ENCODE measurements at regions not wholly inside any gene's neighbourhood (a gene's known extent, or its start where the extent isn't known, plus 50 kb on each side); places are given as distances from the start of the nearest gene placed in this dataset.

DNA sequence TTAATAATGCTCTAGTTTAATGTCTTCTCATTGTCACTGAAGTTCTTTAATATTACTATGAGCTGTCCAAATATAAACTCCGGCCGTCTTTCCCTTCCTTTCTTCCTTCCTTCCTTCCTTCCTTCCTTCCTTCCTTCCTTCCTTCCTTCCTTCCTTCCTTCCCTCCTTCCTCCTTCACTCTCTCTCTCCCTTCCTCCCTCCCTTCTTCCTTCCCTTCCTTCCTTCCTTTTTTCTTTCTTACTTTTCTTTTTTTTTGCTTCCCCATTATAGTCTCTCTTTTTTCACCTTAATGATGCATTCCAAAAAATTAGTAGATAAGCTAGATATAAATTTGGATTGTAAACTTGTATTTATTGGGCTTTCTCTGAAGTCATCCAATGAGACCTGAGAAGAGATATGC is 431.0 kb upstream of the ADGRL4 start:
- DNase-seq: no peak

DNA sequence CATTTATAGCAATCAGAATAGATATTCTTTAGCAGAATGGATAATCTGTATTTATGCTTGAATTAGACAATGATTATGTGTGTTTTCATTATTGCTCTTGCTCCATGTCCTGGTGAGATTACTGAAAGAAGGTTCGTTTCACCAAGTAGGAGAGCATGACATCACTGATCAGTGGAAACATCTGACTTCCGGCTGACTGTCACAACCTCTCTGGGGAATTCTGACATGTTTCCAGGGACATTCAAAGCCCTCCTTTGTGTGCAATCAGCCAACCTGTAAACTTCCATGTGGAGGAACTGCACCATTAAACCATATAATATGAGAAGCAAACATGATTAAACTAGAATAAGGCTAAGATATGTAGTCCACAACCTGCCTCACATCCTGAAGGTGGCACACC is 424.8 kb upstream of the ADGRL4 start:
- no peak for DNase-seq

DNA sequence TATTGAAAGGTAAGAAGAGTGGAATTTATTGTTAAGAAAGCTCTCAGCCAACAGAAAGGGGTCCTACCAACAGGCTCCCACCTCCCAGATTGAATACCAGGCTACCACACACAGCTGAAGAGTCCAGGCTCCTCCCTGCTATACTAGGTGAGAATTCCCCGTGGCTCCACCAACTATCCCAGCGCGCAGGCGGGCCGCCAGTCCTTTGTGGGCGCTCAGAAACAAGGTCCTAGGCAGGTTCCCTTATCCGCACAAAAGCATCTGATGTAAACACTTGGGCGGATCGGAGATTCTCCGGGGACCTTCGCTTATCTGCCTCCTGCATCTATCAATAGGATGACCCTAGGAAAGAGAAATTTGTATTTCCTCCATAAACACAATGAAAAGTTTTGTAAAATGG is 423.9 kb upstream of the ADGRL4 start:
- DNase-seq: no peak

DNA sequence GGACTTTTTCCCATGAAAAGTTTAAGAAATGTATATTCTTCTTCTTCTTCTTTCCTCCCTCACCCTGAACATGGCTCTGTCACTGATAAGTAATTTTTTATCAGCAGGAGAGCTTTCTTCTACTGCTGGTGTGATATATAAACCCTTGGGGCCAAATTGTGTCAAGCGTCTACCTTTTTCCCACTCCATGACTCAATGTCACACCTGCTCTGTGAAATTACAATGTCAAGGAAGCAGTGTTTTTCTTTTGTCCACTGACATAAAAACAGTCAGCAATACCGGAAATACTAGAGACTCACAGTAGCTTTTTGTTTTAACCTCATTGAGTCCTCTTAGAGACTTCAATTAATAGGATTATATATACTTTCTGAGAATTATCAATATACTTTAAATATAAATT is 416.2 kb upstream of the ADGRL4 start:
- no peak for DNase-seq

DNA sequence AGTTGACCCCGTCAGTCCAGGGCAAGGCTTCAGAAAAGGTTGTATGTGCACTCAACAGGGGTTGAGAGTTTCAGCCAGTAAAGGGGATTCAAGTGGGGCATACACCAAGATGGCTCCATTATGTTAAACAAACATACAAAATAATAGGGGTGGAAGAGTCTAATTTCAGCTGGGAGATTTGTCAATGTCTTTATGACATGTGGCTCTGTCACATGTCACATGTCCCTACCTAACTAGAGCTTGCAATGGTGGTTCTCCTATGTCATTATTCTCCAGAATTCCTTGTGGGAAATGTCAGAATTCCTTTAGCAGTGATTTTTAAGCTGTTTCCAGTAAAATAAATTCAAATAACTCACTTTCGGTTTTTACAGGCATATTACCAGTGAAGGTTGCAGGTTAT is 392.0 kb upstream of the ADGRL4 start:
- no peak for DNase-seq

DNA sequence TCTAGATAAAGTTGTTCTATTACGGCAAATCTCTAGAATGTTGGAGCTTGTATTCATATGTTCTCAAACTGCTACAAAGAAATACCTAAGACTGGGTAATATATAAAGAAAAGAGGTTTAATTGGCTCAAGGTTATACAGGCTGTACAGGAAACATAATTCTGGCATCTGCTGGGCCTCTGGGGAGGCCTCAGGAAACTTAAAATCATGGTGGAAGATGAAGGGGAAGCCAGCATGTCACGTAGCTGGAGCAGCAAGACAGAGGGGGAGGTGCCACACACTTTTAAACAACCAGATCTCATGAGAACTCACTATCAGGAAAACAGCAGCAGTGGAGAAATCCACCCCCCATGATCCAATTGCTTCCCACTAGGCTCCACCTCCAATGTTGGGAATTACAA is 390.4 kb upstream of the ADGRL4 start:
- no peak for DNase-seq

DNA sequence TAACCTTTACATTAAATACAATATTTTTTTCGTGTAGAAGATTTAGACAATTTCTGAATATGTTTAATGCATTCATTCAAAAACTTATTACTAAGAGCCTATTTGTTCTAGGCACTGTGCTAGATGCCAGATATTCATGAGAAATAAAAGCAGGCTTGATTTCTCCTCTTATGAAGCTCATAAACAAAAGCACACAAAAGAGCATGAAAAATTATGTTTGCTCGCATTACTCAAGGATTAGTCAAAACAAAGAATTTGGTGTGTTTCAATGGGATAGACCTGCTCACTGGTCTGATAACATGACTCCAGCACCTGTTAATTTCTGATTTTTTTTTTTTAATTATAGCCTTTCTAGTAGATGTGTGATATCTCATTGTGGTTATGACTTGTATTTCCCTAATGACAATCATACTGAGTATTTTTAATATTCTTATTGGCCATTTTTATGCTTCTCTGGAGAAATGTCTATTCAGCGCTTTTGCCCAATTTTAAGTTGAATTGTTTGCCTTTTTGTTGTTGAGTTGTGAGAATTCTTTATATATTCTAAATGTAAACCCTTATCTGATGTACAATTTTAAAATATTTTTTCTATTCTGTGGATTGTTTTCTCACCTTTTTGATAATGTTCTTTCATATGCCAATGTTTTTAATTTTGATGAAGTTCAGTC is 382.3 kb upstream of the ADGRL4 start:
- DNase-seq: no peak

DNA sequence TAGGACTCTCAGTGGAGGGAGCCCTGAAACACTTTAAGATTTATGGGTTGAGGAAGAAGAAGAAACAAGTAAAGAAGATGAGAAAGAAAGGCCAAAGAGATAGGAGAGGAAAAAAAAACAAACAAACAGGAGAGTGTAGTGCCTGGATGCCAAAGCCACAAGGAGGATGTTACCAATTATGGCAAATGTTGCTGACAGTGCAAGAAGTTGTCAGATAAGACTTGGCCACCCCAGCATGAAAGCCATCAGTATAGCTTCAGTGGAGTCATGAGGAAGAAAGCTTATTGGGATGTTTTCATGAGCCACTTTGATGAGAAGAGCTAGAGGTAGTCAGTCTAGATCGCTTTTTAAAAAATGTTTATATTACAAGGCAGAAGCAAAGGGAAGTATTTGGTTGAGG is 380.2 kb upstream of the ADGRL4 start:
- DNase-seq: no peak

DNA sequence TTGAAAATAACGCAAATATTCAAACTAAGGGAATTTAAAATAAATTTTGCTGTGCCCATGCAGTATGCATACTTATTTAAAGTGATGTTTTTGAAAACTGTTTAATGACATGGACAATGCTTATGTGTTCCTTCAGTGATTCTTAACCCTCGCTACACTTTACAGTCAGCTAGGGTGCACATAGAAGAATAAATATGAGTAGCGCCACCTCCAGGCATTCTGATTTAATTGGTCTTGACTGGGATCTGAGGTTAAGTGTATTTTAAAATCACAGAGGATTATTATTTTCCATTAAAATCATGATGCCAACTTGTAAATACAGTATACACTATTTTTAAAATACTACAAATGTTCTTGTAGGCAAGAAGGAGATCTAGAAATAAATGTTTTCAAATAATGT is 373.5 kb upstream of the ADGRL4 start:
- no peak for DNase-seq

DNA sequence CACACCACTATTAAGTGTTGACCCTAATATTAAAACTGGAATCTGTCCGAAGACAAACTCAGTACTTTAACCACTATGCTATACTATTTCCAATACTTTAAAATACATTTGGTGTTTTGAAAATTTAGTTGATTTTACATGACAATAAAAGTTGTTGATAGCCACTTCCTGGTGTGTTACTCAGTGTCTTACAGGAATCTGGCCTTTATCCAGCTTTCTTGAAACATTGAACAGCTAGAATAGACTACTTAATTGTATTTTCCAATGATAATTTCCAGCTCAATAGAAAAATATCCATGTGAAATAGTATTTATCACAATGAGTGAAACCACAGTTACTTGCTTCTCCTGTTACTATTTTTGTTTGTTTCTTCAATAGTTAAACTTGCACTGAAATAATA is 369.6 kb upstream of the ADGRL4 start:
- DNase-seq: no peak

DNA sequence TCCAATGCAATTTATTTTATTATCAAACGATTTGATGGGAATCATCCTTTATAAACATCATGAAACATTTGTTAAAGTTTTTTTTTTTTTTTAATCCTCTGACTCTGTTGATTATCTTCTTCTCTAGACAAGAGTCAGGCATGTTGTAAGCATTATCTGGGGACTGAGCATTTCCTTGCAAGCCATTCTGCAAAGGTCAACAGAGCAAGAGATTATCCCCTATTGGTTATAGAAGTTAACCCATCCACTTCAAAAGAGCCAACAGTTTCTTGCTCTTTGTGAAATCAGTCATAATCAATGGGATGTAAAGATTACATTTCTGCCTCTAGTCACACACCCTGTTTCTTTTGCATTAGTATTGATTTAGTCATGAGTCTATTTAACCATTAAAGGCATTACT is 368.8 kb upstream of the ADGRL4 start:
- DNase-seq: no peak

DNA sequence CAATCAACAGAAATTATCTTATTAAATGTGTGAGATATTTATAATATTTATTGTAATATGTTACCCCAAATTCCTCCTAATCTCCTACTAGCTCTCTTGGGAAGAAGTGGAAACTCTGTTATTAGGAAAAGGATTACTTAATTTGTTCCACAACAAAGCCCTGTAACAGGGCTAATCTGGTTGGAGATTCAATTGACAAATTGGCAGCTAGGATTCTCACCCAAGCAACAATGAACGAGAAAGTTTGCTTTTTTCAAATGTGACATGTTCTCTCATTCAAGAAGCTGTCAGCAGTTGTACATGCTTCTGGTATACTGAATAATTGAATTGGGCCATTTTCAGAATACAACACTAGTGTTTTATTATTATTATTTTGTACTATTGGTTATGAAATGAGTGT is 367.9 kb upstream of the ADGRL4 start:
- DNase-seq: no peak

DNA sequence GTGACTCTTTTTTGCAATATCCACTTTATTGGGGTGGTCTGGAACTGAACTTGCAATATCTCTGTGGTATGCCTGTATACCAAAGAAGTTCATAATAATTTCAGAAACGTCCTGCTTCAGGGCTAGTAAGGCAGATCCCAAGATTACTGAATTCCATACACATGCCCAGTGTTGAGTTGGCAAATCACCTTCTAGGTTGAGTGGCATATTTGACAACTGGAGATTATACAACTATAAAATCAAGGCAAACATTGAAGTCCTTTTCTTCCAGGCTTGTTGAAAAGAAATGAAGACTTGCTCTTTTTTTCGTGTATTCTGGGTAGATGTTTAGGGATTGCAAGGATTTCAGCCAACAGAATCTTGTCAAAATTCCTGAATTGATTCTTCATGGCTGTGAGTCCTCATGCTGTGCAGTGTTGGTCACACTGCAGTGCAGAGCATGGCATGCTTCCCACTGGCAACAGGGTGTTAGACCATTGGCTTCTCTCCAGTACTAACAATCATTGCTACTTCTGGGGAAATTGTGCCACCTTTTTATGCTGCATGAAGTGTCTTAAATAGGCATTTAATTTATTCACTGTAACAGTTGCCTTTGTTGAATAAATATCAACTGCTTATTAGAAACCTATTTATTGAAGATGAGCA is 367.1 kb upstream of the ADGRL4 start:
- DNase-seq: no peak

DNA sequence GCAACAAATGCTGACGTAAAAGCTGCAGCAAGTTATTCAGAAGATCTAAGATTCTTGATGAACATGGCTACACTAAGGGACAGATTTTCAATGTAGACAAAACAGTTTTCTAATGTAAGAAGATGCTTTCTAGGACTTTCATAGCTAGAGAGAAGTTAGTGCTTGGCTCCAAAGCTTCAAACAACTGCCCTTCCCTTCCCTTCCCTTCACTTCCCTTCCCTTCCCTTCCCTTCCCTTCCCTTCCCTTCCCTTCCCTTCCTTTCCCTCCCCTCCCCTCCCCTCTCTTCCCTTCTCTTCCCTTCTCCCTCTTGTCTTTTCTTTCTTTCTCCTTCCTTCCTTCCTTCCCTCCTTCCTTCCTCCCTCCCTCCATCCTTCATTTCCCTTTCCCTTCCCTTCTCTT is 365.3 kb upstream of the ADGRL4 start:
- DNase-seq: no peak

DNA sequence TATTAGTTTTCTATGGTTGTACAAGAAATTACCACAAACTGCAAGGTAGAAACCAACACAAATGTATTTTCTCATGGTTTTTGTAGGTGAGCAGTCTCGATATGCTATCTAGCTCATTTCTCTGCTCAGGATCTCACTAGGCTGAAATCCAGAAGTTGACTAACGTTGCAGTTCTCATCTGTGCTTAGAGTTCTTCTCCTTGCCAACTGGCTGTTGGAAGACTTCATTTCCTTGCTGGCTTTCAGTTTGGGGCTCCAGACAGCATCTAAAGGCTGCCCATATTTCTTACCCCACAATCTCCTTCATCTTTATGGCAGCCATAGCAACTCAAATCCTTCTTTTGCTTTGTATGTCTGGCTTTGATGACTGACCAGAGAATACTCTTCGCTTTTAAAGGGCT is 362.6 kb upstream of the ADGRL4 start:
- no peak for DNase-seq

DNA sequence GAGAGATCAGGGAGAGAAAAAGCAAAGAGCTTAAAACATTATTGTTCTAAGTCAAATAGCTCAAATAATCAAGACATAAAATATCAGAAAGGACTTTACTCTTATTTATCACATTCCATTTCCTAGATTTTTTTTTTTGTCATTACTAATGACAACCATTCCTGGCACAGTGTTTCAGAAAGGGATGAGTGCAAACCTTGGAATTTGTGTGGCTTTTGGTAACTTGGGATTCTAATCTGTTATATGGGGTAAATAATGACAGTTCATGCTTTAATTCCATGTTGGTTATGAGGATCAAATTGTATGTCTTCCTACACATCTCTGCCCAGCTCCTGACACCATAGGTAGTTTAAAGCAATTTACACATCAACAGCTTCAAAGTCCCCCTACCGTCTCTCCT is 358.4 kb upstream of the ADGRL4 start:
- no peak for DNase-seq

DNA sequence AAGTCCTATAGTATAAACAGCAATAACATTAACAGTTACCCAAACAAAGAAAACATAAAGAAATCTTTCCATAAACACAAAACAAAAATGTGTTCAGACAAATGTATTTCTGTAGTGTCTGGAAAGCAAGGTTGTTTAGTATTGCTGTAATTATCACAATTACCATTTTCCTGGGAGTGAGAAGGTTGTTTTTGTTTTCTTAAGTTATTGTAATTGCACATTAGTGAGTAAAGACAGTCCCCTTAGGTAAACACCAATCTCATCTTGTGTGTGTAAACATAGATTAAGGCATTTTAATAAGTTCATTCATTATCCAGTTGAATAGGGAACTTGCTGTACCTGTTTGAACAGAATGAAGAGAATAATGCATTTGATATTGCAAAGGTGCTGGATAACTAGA is 356.9 kb upstream of the ADGRL4 start:
- DNase-seq: no peak

DNA sequence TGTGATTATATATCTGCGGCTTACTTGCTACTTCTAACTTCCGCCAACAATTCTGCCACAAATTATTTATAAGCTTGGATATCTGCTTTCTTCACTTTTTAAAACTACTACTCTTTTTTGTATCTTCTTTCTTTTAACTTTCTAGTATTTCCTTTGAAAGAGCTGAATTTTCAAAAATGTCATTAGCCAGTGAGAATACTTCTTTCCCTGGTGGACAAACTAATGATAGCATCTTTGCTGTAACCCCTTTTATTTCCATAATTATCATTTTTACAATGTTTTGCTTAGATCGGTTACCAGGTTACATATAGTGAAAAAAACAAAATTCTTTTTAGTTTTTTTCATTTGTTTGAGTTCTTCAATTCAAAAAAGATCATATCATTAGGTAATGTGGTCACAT is 355.9 kb upstream of the ADGRL4 start:
- no peak for DNase-seq

DNA sequence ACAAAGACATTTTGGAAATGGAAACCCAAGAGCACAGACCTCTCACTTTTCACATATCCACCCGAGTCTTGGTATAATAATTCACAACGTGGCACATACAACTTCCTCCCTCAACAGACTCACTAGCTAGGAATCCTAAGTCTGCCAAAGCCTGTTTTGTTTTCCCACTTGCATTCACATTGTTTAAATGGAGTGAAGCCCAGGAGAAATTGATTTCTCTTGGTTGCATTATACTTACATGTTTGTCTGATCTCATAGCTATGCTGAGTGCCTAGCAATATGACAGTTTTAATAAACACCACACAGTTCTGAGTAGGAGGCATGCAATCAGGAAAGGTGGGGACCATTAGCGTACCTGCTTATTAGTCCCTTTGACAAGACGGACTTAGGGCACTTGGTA is 348.6 kb upstream of the ADGRL4 start:
- no peak for DNase-seq

DNA sequence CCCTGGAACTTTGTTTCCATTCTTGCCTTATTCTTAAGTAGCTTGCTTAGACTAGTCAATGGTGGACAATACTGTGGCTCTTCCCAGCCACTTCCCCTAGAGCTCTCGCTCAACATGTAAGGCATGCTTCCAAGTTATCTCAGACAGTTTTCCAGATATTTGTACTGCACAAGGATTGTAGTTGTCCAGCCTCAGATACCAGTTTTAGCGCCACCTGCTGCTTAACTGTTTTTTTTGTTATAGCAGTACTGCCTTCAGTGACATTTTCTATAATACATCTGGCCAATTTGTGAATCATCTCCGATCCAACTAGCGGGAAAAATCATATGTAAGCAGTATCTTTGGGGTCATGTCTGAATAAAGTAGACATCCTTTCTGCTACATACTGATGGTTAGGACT is 346.7 kb upstream of the ADGRL4 start:
- DNase-seq: peak; percentile 10 to 17

DNA sequence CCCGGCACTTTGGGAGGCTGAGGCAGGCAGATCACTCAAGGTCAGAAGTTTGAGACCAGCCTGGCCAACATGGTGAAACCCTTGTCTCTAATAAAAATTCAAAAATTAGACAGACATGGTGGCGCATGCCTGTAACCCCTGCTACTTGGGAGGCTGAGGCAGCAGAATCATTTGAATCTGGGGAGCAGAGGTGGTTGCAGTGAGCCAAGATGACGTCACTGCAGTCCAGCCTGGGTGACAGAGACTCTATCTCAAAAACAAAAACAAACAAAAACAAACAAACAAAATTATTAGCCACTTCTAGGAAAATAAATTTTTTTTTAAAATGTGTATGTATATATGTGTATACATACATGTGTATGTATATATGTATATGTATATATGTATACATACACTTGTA is 320.3 kb upstream of the ADGRL4 start:
- DNase-seq: no peak

DNA sequence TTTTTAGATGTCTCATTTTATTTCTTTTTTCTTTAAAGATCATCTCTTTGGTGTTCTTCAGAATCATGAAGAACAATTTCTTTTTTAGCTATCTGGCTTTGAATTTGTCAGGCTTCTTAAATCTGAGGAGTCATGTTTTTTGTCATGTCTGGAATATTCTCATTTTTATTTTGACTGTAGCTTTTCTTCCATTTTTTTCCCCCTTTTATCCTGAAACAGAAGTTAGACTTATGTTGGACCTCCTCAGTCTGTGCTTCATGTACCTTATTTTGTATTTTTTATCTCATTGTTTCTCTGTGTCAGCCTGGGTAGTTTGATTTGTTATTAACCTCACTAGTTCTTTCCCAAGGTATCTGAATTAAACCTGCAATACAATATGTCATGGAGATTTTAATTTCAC is 319.2 kb upstream of the ADGRL4 start:
- DNase-seq: no peak

DNA sequence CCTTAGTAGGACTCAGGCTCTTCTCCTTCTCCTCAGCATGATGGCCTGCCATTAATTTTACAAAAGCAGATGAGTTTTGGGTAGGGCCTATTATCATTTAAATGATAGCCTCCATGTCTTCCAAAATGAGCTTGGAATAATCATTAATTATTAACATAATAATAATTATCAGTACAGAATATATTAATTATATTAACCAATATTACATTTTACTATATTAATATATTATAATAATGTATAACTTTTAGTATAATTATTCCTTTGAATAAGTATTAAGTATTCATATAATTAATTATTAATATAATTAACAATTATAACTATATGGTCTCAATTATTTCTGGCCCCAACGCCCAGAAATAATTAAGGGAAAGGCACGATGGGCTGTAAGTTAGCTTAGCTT is 318.6 kb upstream of the ADGRL4 start:
- no peak for DNase-seq

All from right lung (tissue), 2 donors.